ENCODE measurements at regions not wholly inside any gene's neighbourhood (a gene's known extent, or its start where the extent isn't known, plus 50 kb on each side); places are given as distances from the start of the nearest gene placed in this dataset.
"Not testable (repeated sequence)": the region's sequence is repeated elsewhere in the genome, so short reads cannot be mapped to it uniquely, and the experiment has no call there.

- not testable (repeated sequence) for TF ChIP-seq OSR1 (CRISPR knock-in tag; IDR thresholded peaks at IDR 0.05); TOX (CRISPR knock-in tag; IDR thresholded peaks at IDR 0.05; ENCODE audit: borderline replicate concordance); ESRRG (CRISPR knock-in tag; IDR thresholded peaks at IDR 0.05); PATZ1 (CRISPR knock-in tag; IDR thresholded peaks at IDR 0.05; ENCODE audit: borderline replicate concordance); POU6F1 (CRISPR knock-in tag; IDR thresholded peaks at IDR 0.05; ENCODE audit: borderline replicate concordance, low read depth); PPARA (CRISPR knock-in tag; IDR thresholded peaks at IDR 0.05; ENCODE audit: borderline replicate concordance); ZFP3 (CRISPR knock-in tag; IDR thresholded peaks at IDR 0.05); ZC3H10 (CRISPR knock-in tag; IDR thresholded peaks at IDR 0.05); ZNF8 (CRISPR knock-in tag; IDR thresholded peaks at IDR 0.05)
These were observed 2756.0 kb downstream of the RPIA start for GRCh38 chr2:91447508-91447907.
